Stomach (tissue), 4 donors: ENCODE measurements at regions not wholly inside any gene's neighbourhood (a gene's known extent, or its start where the extent isn't known, plus 50 kb on each side); places are given as distances from the start of the nearest gene placed in this dataset.

Experiments used
- CTCF ChIP-seq, 7 experiments: fragments of 450-650 bp in 4 of 7; fragments of 200-600 bp in 3 of 7; sonication (generic) in 3 of 7; IDR thresholded peaks; one replicate each; pipeline ENCODE4 v1.5.1; 2016 to 2019; ENCODE audit warnings: antibody characterized with exemption in 7 of 7, control low read depth in 2 of 7, mild to moderate bottlenecking in 1 of 7
- EP300 ChIP-seq: sonication (generic); formaldehyde crosslinking; IDR thresholded peaks from one replicate; pipeline ENCODE4 v1.6.1; 2017; ENCODE audit warnings: antibody characterized with exemption
- POLR2A ChIP-seq, 4 donors: fragments of 450-650 bp; IDR thresholded peaks; one replicate each; pipeline ENCODE4 v1.6.1; 2016; ENCODE audit warnings: antibody characterized with exemption in 4 of 4, control low read depth in 2 of 4, mild to moderate bottlenecking in 1 of 4, moderate library complexity in 1 of 4
- POLR2AphosphoS5 ChIP-seq, 3 donors: sonication (generic); formaldehyde crosslinking; IDR thresholded peaks; one replicate each; pipeline ENCODE4 v1.6.1; 2016; ENCODE audit warnings: antibody characterized with exemption in 3 of 3

GRCh38 chr11:32312206-32312817 lies 123.0 kb downstream of the WT1 start:
- TF ChIP-seq CTCF (IDR thresholded peaks at IDR 0.05) (no peak), EP300 (no peak), POLR2A (IDR thresholded peaks at IDR 0.05) (no peak), POLR2AphosphoS5 (IDR thresholded peaks at IDR 0.05) (no peak)
